Neural cell (in vitro differentiated cells): ENCODE measurements at regions not wholly inside any gene's neighbourhood (a gene's known extent, or its start where the extent isn't known, plus 50 kb on each side); places are given as distances from the start of the nearest gene placed in this dataset.

Source experiments
- H2AFZ ChIP-seq: fragments of 200-600, 300-800 bp; sonication (generic), shearing (Covaris generic); 2 replicates; pipeline ENCODE4 v1.6.0; 2014; ENCODE audit warnings: low read depth, mild to moderate bottlenecking, antibody characterized with exemption, low read length, moderate library complexity
- H3F3A ChIP-seq: fragments of 200-600 bp; shearing (Covaris generic); 2 replicates; pipeline ENCODE4 v1.6.1; 2016; ENCODE audit warnings: mild to moderate bottlenecking, moderate library complexity, mixed read lengths, antibody characterized with exemption, low read length; ENCODE audit not compliant: insufficient read depth, poor library complexity, severe bottlenecking
- H3K27ac ChIP-seq: fragments of 200-600, 300-800 bp; sonication (generic), shearing (Covaris generic); 2 replicates; pipeline ENCODE4 v1.5.1; 2014; ENCODE audit warnings: mild to moderate bottlenecking, low read length, moderate library complexity
- H3K27me3 ChIP-seq: fragments of 300-800, 200-600 bp; sonication (generic), shearing (Covaris generic); 2 replicates; pipeline ENCODE4 v1.6.0; 2014; ENCODE audit warnings: mild to moderate bottlenecking, low read depth, low read length, moderate library complexity; ENCODE audit not compliant: insufficient read depth
- H3K36me3 ChIP-seq: fragments of 300-800, 200-600 bp; sonication (generic), shearing (Covaris generic); 2 replicates; pipeline ENCODE4 v1.5.1; 2014; ENCODE audit warnings: mild to moderate bottlenecking, antibody characterized with exemption, low read length, moderate library complexity; ENCODE audit not compliant: insufficient read depth
- H3K4me2 ChIP-seq: fragments of 300-800, 200-600 bp; sonication (generic), shearing (Covaris generic); 2 replicates; pipeline ENCODE4 v1.6.0; 2014; ENCODE audit warnings: mild to moderate bottlenecking, low read length
- H3K4me3 ChIP-seq: fragments of 300-800, 200-600 bp; sonication (generic), shearing (Covaris generic); 2 replicates; pipeline ENCODE4 v1.5.1; 2014; ENCODE audit warnings: mild to moderate bottlenecking, low read length, moderate library complexity
- H3K79me2 ChIP-seq: fragments of 200-600 bp; shearing (Covaris generic); replicated peaks from 2 replicates; pipeline ENCODE4 v1.6.0; 2014; ENCODE audit warnings: mild to moderate bottlenecking, low read length, moderate library complexity; ENCODE audit not compliant: insufficient read depth
- H3K9ac ChIP-seq: fragments of 300-800, 200-600 bp; sonication (generic), shearing (Covaris generic); 2 replicates; pipeline ENCODE4 v1.6.1; 2016; ENCODE audit warnings: mild to moderate bottlenecking, low read length, mixed read lengths
- H3K9me2 ChIP-seq: fragments of 200-600 bp; shearing (Covaris generic); 2 replicates; pipeline ENCODE4 v1.6.1; 2016; ENCODE audit warnings: mild to moderate bottlenecking, low read length, mixed read lengths; ENCODE audit not compliant: insufficient read depth
- H3K9me3 ChIP-seq: fragments of 200-600, 300-800 bp; sonication (generic), shearing (Covaris generic); 2 replicates; pipeline ENCODE4 v1.6.1; 2016; ENCODE audit warnings: mild to moderate bottlenecking, mixed run types, low read length, moderate library complexity, mixed read lengths
- H4K20me1 ChIP-seq: fragments of 200-600 bp; shearing (Covaris generic); 2 replicates; pipeline ENCODE4 v1.6.1; 2016; ENCODE audit warnings: mild to moderate bottlenecking, mixed run types; ENCODE audit not compliant: insufficient read depth
- CTCF ChIP-seq: fragments of 450-650 bp; IDR thresholded peaks from 2 replicates; pipeline ENCODE4 v1.5.1; 2014; ENCODE audit warnings: antibody characterized with exemption, mild to moderate bottlenecking, moderate library complexity; ENCODE audit not compliant: poor library complexity, severe bottlenecking
- EP300 ChIP-seq: fragments of 450-650 bp; conservative IDR thresholded peaks from 2 replicates; pipeline ENCODE4 v1.6.1; 2014; ENCODE audit warnings: antibody characterized with exemption, mild to moderate bottlenecking, moderate library complexity; ENCODE audit not compliant: poor library complexity, severe bottlenecking
- EZH2 ChIP-seq: fragments of 200-600, 300-800 bp; shearing (Covaris generic), sonication (generic); IDR thresholded peaks from 2 replicates; pipeline ENCODE4 v1.6.1; 2014; ENCODE audit warnings: antibody characterized with exemption, low read length, borderline replicate concordance, mild to moderate bottlenecking; ENCODE audit not compliant: insufficient read depth, poor library complexity, severe bottlenecking
- MXI1 ChIP-seq: fragments of 450-650 bp; conservative IDR thresholded peaks from 2 replicates; pipeline ENCODE4 v1.6.1; 2014; ENCODE audit warnings: antibody characterized with exemption, mild to moderate bottlenecking; ENCODE audit not compliant: poor library complexity, severe bottlenecking
- POLR2AphosphoS5 ChIP-seq: IDR thresholded peaks from 2 replicates; pipeline ENCODE4 v1.6.1; 2012
- RAD21 ChIP-seq: fragments of 450-650 bp; conservative IDR thresholded peaks from 2 replicates; pipeline ENCODE4 v1.6.1; 2014; ENCODE audit warnings: antibody characterized with exemption, mild to moderate bottlenecking, moderate library complexity
- REST ChIP-seq: IDR thresholded peaks from 2 replicates; pipeline ENCODE4 v1.6.1; 2012; ENCODE audit warnings: borderline replicate concordance
- SMC3 ChIP-seq: fragments of 450-650 bp; conservative IDR thresholded peaks from 2 replicates; pipeline ENCODE4 v1.6.1; 2014; ENCODE audit warnings: antibody characterized with exemption, mild to moderate bottlenecking, moderate library complexity; ENCODE audit not compliant: poor library complexity
- TAF1 ChIP-seq: IDR thresholded peaks from 2 replicates; pipeline ENCODE4 v1.6.1; 2012; ENCODE audit warnings: low read depth

- no peaks in the 10 kb centered on the region for H4K20me1 ChIP-seq
- H3K4me3 ChIP-seq, result no peak overlapping the region
- H3K79me2 ChIP-seq, result no peaks in the 10 kb centered on the region
- no peaks in the 10 kb centered on the region for H3F3A ChIP-seq
- H3K27me3 ChIP-seq, result no peaks in the 10 kb centered on the region
- no peaks in the 10 kb centered on the region for H3K9me2 ChIP-seq
- TF ChIP-seq EZH2, result no peak
- no peak for TF ChIP-seq MXI1
- TF ChIP-seq REST, result no peak
- no peak for TF ChIP-seq EP300
- no peak for TF ChIP-seq RAD21
- TF ChIP-seq TAF1, result no peak
- TF ChIP-seq SMC3, result no peak
- no peak for TF ChIP-seq CTCF
- TF ChIP-seq POLR2AphosphoS5, result no peak
- no peak overlapping the region for H3K9ac ChIP-seq
- H3K27ac ChIP-seq, result no peak overlapping the region
- no peaks in the 10 kb centered on the region for H3K36me3 ChIP-seq
- H3K4me2 ChIP-seq, result no peak overlapping the region
- no peak overlapping the region for H2AFZ ChIP-seq
- no peaks in the 10 kb centered on the region for H3K9me3 ChIP-seq
Observed at GRCh38 chr5:105982526-105982925, 1688.2 kb downstream of the EFNA5 start.

GRCh38 chr5:105978011-105978410 is 1692.7 kb downstream of the EFNA5 start:
- Histone ChIP-seq H3K4me3 (no peak overlapping the region), H3K79me2 (no peaks in the 10 kb centered on the region), H2AFZ (no peak overlapping the region), H3F3A (no peaks in the 10 kb centered on the region), H3K9me3 (no peaks in the 10 kb centered on the region), H3K9me2 (no peaks in the 10 kb centered on the region), H3K27ac (no peak overlapping the region), H3K27me3 (no peaks in the 10 kb centered on the region), H3K9ac (no peak overlapping the region), H3K4me2 (no peak overlapping the region), H3K36me3 (no peaks in the 10 kb centered on the region), H4K20me1 (no peaks in the 10 kb centered on the region)
- TF ChIP-seq TAF1, result no peak
- TF ChIP-seq POLR2AphosphoS5, result no peak
- TF ChIP-seq CTCF, result no peak
- TF ChIP-seq RAD21, result no peak
- TF ChIP-seq SMC3, result no peak
- TF ChIP-seq MXI1, result no peak
- TF ChIP-seq EZH2, result no peak
